PFSK-1 (cell line): ENCODE measurements at regions not wholly inside any gene's neighbourhood (a gene's known extent, or its start where the extent isn't known, plus 50 kb on each side); places are given as distances from the start of the nearest gene placed in this dataset.

ENCODE experiments used
- FOXP2 ChIP-seq: optimal IDR thresholded peaks from 2 replicates; pipeline ENCODE3; 2011; ENCODE audit warnings: borderline replicate concordance, control low read depth, inconsistent platforms; ENCODE audit not compliant: insufficient read depth; ENCODE audit errors: extremely low read length, extremely low read depth
- POLR2AphosphoS5 ChIP-seq: IDR thresholded peaks from 2 replicates; pipeline ENCODE4 v1.6.1; 2012; ENCODE audit warnings: low read depth, mild to moderate bottlenecking, control low read depth, low read length, moderate library complexity
- REST ChIP-seq, 2 experiments: IDR thresholded peaks; 2 replicates each; pipeline versions ENCODE4 v1.6.1 to v1.8.0; 2011 to 2012; ENCODE audit warnings: low read depth in 2 of 2, low read length in 2 of 2, control low read depth in 1 of 2, inconsistent platforms in 1 of 2, mild to moderate bottlenecking in 1 of 2, moderate library complexity in 1 of 2; ENCODE audit not compliant: insufficient read depth in 1 of 2
- SIN3A ChIP-seq: IDR thresholded peaks from 2 replicates; pipeline ENCODE4 v1.6.1; 2012; ENCODE audit warnings: mild to moderate bottlenecking, low read length, moderate library complexity, borderline replicate concordance; ENCODE audit not compliant: insufficient read depth
- TAF1 ChIP-seq: IDR thresholded peaks from 2 replicates; pipeline ENCODE4 v1.6.1; 2012; ENCODE audit warnings: low read length, control low read depth, borderline replicate concordance; ENCODE audit not compliant: insufficient read depth

GRCh38 chr5:89759802-89760201 lies 649.8 kb downstream of the CETN3 start:
- no peak for TF ChIP-seq FOXP2
- no peak for TF ChIP-seq SIN3A
- no peak for TF ChIP-seq TAF1
- TF ChIP-seq POLR2AphosphoS5 = no peak
- TF ChIP-seq REST (IDR thresholded peaks at IDR 0.05; ENCODE audit: insufficient read depth in 1 of 2, low read depth in 2 of 2, low read length in 2 of 2) = no peak

GRCh38 chr5:89758146-89758545 lies 651.4 kb downstream of the CETN3 start:
- TF ChIP-seq SIN3A (no peak), FOXP2 (no peak), REST (IDR thresholded peaks at IDR 0.05; ENCODE audit: insufficient read depth in 1 of 2, low read depth in 2 of 2, low read length in 2 of 2) (no peak), POLR2AphosphoS5 (no peak), TAF1 (no peak)

GRCh38 chr5:89756955-89757354 lies 652.6 kb downstream of the CETN3 start:
- TF ChIP-seq FOXP2 (no peak), POLR2AphosphoS5 (no peak), TAF1 (no peak), REST (IDR thresholded peaks at IDR 0.05; ENCODE audit: insufficient read depth in 1 of 2, low read depth in 2 of 2, low read length in 2 of 2) (no peak), SIN3A (no peak)

GRCh38 chr5:89755024-89755423 lies 654.5 kb downstream of the CETN3 start:
- TF ChIP-seq REST (IDR thresholded peaks at IDR 0.05; ENCODE audit: insufficient read depth in 1 of 2, low read depth in 2 of 2, low read length in 2 of 2) = no peak
- TF ChIP-seq POLR2AphosphoS5 = no peak
- no peak for TF ChIP-seq SIN3A
- no peak for TF ChIP-seq TAF1
- no peak for TF ChIP-seq FOXP2

- TF ChIP-seq POLR2AphosphoS5 (no peak), FOXP2 (no peak)
These were observed 674.5 kb downstream of the CETN3 start for GRCh38 chr5:89735082-89735481.
